Cardiac fibroblast (primary cell): ENCODE measurements at regions not wholly inside any gene's neighbourhood (a gene's known extent, or its start where the extent isn't known, plus 50 kb on each side); places are given as distances from the start of the nearest gene placed in this dataset.

Experiments
- DNase-seq, 2 donors: peaks; one replicate each; pipeline versions ENCODE4 v3.0.0 to v3.0.0-alpha.2; 2010; ENCODE audit warnings: low read depth in 2 of 2
- H3K4me3 ChIP-seq, 2 donors: replicated peaks in 1 of 2; 1 replicate in 1 of 2; 2 replicates in 1 of 2; pipeline ENCODE4 v1.5.1; 2011; ENCODE audit warnings: low read depth in 2 of 2, low read length in 2 of 2, mild to moderate bottlenecking in 2 of 2, moderate library complexity in 1 of 2
- CTCF ChIP-seq: IDR thresholded peaks from one replicate; pipeline ENCODE4 v1.5.1; 2011; ENCODE audit warnings: low read depth, mild to moderate bottlenecking, low read length, inconsistent platforms

- DNase-seq = no peak
- H3K4me3 ChIP-seq = no peak overlapping the region
- TF ChIP-seq CTCF = no peak
These were observed 2068.0 kb downstream of the MAT2B start for GRCh38 chr5:165573445-165573844.

GRCh38 chr5:165574100-165574499 lies 2068.7 kb downstream of the MAT2B start:
- DNase-seq = no peak
- TF ChIP-seq CTCF = no peak
- no peak overlapping the region for H3K4me3 ChIP-seq

- DNase-seq = no peak
These were observed 2071.4 kb downstream of the MAT2B start for GRCh38 chr5:165576678-165577275.

GRCh38 chr5:165579911-165580310 lies 2074.5 kb downstream of the MAT2B start:
- no peak overlapping the region for H3K4me3 ChIP-seq
- no peak for TF ChIP-seq CTCF
- DNase-seq = peak in 1 of 2 donors; percentile 0

More at GRCh38 chr5:165576678-165577275, 2071.4 kb downstream of the MAT2B start:
- no peak for TF ChIP-seq CTCF
- no peak overlapping the region for H3K4me3 ChIP-seq

DNA sequence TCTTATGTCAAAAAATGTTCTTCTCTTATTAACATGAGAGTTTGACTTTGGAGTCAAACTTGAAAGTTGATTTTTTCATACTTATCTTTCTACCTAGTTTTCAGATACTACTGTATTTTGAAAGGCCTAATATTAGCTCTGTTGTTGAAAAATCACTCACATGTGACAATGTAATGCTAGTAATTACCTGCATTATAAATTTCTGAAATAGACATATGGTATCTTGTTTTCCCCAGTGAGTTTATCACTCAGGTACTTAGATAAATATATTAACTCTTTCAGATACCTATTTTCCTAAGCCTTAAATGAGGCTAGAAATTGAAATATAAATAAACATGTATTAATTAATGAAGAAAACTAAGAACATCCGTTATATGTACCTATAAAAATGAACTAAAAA lies 2089.3 kb downstream of the MAT2B start:
- H3K4me3 ChIP-seq = no peak overlapping the region
- DNase-seq = no peak
- no peak for TF ChIP-seq CTCF

- DNase-seq = no peak
- TF ChIP-seq CTCF = no peak
These were observed 2097.1 kb downstream of the MAT2B start for GRCh38 chr5:165602529-165602928.

GRCh38 chr5:165607026-165607425 lies 2101.6 kb downstream of the MAT2B start:
- no peak for DNase-seq
- H3K4me3 ChIP-seq = no peak overlapping the region
- no peak for TF ChIP-seq CTCF

More at GRCh38 chr5:165602529-165602928, 2097.1 kb downstream of the MAT2B start:
- no peak overlapping the region for H3K4me3 ChIP-seq
